Panc1 (cell line): ENCODE measurements at regions not wholly inside any gene's neighbourhood (a gene's known extent, or its start where the extent isn't known, plus 50 kb on each side); places are given as distances from the start of the nearest gene placed in this dataset.

ENCODE experiments used
- POLR2AphosphoS5 ChIP-seq: IDR thresholded peaks from 2 replicates; pipeline ENCODE4 v1.6.1; 2012; ENCODE audit warnings: mild to moderate bottlenecking, low read depth, low read length, moderate library complexity
- REST ChIP-seq, 2 experiments: IDR thresholded peaks; 2 replicates each; pipeline ENCODE4 v1.6.1; 2011 to 2012; ENCODE audit warnings: low read depth in 2 of 2, control low read depth in 1 of 2, low read length in 1 of 2, mild to moderate bottlenecking in 1 of 2, moderate library complexity in 1 of 2; ENCODE audit not compliant: insufficient read depth in 1 of 2
- TCF7L2 ChIP-seq: IDR thresholded peaks from 2 replicates; pipeline ENCODE4 v1.6.1; 2011; ENCODE audit warnings: mild to moderate bottlenecking, low read depth, low read length, inconsistent platforms
- TF ChIP-seq, protein P1 (sequence below): fragments of 450-650 bp; IDR thresholded peaks from 2 replicates; pipeline ENCODE4 v1.5.1; 2017; ENCODE audit warnings: mild to moderate bottlenecking

DNA sequence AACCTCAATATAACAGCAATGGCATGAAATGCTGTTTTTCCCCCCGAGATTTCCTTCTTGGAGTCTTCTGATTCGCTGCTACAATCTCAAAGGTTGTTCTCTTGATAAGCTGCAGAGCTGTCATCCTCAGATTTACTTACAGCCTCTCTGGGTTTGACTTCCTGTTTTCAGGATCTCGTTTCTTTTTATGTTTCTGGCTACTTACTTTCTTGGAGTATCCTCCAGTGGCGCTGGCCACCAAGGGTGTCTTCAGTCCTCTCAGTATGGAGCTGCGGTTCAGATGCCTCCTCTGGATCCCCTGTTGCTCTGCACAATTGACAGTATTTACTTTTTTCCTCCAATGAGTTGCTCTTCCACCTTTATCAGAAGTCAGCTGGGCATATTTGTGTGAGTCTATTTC is 152.0 kb upstream of the TMEM72 start:
- TF ChIP-seq, protein P1, sequence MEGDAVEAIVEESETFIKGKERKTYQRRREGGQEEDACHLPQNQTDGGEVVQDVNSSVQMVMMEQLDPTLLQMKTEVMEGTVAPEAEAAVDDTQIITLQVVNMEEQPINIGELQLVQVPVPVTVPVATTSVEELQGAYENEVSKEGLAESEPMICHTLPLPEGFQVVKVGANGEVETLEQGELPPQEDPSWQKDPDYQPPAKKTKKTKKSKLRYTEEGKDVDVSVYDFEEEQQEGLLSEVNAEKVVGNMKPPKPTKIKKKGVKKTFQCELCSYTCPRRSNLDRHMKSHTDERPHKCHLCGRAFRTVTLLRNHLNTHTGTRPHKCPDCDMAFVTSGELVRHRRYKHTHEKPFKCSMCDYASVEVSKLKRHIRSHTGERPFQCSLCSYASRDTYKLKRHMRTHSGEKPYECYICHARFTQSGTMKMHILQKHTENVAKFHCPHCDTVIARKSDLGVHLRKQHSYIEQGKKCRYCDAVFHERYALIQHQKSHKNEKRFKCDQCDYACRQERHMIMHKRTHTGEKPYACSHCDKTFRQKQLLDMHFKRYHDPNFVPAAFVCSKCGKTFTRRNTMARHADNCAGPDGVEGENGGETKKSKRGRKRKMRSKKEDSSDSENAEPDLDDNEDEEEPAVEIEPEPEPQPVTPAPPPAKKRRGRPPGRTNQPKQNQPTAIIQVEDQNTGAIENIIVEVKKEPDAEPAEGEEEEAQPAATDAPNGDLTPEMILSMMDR = no peak
- TF ChIP-seq POLR2AphosphoS5 (no peak), REST (IDR thresholded peaks at IDR 0.05; ENCODE audit: insufficient read depth in 1 of 2, low read depth in 2 of 2, low read length in 1 of 2) (no peak), TCF7L2 (no peak)
